H7 (cell line): ENCODE measurements at regions not wholly inside any gene's neighbourhood (a gene's known extent, or its start where the extent isn't known, plus 50 kb on each side); places are given as distances from the start of the nearest gene placed in this dataset.

Experiments used
- DNase-seq: peaks from one replicate; pipeline ENCODE4 v3.0.0; 2012
- H3K27me3 ChIP-seq: 2 replicates; pipeline ENCODE4 v1.6.0; 2011; ENCODE audit warnings: mild to moderate bottlenecking, low read length; ENCODE audit not compliant: control insufficient read depth, insufficient read depth
- H3K36me3 ChIP-seq: replicated peaks from 2 replicates; pipeline ENCODE4 v1.5.1; 2011; ENCODE audit warnings: low read length; ENCODE audit not compliant: control insufficient read depth, insufficient read depth
- H3K4me3 ChIP-seq: 2 replicates; pipeline ENCODE4 v1.5.1; 2011; ENCODE audit warnings: low read depth, mild to moderate bottlenecking, control low read depth, low read length, moderate library complexity; ENCODE audit not compliant: insufficient read depth

DNA sequence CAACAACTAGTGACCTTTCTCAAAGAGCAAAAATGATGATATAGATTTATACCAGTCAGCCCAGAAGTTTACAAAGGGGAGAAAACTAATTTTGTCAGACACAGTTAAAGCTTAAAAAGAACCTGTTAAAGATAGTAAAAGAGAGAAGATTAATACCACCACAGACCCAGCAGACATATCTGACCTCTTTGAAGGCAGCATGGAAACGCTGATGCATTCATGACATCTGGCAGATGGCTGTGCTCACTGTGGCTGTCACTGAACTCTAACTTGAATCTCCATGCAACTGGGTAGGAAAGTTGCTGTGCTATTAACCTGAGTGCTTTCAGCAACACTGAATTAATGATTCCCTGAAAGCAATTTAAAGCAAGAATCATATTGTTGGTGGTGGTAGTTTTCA is 159.8 kb upstream of the PRDM1 start:
- no peaks in the 10 kb centered on the region; the same call in 1 of the 2 replicates for H3K27me3 ChIP-seq
- DNase-seq, result no peak
- no peak overlapping the region for H3K4me3 ChIP-seq
- no peaks in the 10 kb centered on the region for H3K36me3 ChIP-seq

- DNase-seq, result no peak
- Histone ChIP-seq H3K4me3 (no peak overlapping the region), H3K36me3 (no peaks in the 10 kb centered on the region)
Measured at GRCh38 chr6:105925706-105926105, 160.4 kb upstream of the PRDM1 start.

GRCh38 chr6:105921781-105922180 is 164.4 kb upstream of the PRDM1 start:
- H3K27me3 ChIP-seq, result no peaks in the 10 kb centered on the region; the same call in 1 of the 2 replicates
- no peaks in the 10 kb centered on the region for H3K36me3 ChIP-seq
- no peak overlapping the region for H3K4me3 ChIP-seq
- DNase-seq, result no peak

More at GRCh38 chr6:105925706-105926105, 160.4 kb upstream of the PRDM1 start:
- H3K27me3 ChIP-seq, result no peaks in the 10 kb centered on the region; the same call in 1 of the 2 replicates

DNA sequence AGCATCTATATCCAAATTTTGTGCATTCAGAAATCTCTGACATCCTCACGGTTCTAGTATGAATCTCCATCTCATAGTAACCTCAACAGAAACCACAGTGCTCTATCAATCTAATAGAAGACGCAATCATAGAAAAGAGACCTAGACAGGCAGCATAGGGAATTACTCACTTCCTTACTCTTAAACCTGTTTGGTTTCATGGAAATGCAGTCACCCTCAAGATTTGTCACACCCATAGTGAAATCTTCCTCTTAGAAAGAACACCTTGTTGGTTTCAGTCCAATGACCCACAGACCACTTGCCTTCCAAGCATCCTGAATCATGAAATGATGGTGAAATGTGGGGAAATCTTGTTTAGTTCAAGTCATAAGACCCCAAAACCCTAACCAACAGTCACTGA is 166.1 kb upstream of the PRDM1 start:
- H3K36me3 ChIP-seq, result no peaks in the 10 kb centered on the region
- H3K4me3 ChIP-seq, result no peak overlapping the region
- no peaks in the 10 kb centered on the region for H3K27me3 ChIP-seq
- DNase-seq, result no peak

DNA sequence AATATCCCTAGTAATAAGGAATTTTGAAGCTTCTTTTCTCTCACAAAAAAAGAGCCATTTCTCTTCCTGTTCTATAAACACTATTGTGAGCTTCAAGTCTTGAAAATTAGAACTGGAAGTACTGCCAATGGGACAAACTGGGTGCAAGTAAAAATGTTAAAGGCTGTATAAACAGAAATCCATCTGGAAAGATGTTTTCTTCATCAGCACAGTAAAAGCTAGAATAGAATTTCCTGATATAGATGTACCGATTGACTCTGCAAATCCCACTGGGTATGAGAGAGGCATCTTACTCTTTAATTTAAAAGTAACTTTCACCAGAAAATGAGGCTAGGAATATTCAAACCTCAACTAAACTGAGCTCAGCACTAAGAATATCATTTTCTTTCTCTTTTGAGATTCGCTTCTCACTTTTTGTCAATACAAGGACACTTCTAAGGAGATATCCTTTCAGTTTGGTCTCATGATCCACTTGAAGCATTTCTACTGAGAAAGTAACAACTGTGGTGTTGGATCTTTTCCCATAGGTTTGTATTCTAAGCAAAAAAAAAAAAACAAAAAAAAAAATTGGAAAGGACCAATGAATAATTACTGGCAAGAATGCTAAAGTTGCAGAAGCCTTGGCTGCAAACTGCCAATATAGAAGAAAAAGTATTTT is 169.0 kb upstream of the PRDM1 start:
- H3K27me3 ChIP-seq, result no peaks in the 10 kb centered on the region
- DNase-seq, result no peak
- H3K4me3 ChIP-seq, result no peak overlapping the region
- no peaks in the 10 kb centered on the region for H3K36me3 ChIP-seq

DNA sequence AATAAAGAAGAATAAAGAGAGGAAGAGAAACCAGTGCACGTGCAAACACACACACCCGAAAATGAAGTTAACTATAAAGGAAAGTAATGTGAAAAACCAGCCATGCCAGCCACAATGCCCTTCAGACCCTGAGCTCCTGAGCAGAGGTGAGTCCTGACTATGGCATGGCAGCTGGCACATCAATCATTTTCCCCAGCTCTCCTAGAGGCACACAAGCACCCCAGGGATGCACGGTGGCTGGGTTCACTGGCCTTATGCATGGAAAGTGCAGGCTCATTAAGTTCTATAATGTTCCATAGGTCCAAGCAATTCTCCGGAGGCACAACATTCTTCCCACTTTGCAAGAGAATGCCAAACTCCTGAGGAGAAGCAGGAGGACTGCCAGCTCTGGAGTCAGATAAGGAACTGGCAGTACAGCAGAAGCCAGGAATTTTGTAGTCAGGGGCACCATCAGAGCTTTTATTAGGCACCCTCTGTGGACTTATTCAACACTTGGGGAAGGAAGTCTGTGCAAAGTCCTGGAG is 175.0 kb upstream of the PRDM1 start:
- no peak for DNase-seq
- Histone ChIP-seq H3K4me3 (no peak overlapping the region), H3K27me3 (no peaks in the 10 kb centered on the region), H3K36me3 (no peaks in the 10 kb centered on the region)

- H3K4me3 ChIP-seq, result no peak overlapping the region
- H3K27me3 ChIP-seq, result no peaks in the 10 kb centered on the region
- no peak for DNase-seq
- H3K36me3 ChIP-seq, result no peaks in the 10 kb centered on the region
Measured at GRCh38 chr6:105909106-105909505, 177.0 kb upstream of the PRDM1 start.

DNA sequence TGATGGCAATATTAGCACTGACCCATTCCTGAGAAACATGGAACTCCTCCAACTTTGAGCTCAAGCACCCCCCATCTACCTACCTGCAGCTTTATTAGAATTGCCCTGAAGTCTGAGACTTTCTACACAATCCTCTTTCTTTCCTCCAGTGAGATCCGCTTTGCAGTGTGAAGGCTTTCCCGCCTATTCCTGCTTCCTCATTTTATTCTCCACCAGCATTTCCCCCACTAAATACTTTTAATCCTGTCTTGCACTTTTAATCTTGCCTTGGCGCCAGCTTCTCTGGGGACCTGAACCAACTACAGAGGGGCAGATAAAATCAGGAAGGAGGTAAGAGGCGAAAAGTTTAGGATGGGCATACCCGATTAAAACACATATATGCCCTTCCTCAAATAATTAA is 178.1 kb upstream of the PRDM1 start:
- DNase-seq, result no peak
- Histone ChIP-seq H3K4me3 (no peak overlapping the region), H3K36me3 (no peaks in the 10 kb centered on the region)

GRCh38 chr6:105907301-105907700 is 178.8 kb upstream of the PRDM1 start:
- DNase-seq, result no peak
- Histone ChIP-seq H3K36me3 (no peaks in the 10 kb centered on the region), H3K4me3 (no peak overlapping the region), H3K27me3 (no peaks in the 10 kb centered on the region)

More for the DNA sequence above, 178.1 kb upstream of the PRDM1 start:
- no peaks in the 10 kb centered on the region for H3K27me3 ChIP-seq

DNA sequence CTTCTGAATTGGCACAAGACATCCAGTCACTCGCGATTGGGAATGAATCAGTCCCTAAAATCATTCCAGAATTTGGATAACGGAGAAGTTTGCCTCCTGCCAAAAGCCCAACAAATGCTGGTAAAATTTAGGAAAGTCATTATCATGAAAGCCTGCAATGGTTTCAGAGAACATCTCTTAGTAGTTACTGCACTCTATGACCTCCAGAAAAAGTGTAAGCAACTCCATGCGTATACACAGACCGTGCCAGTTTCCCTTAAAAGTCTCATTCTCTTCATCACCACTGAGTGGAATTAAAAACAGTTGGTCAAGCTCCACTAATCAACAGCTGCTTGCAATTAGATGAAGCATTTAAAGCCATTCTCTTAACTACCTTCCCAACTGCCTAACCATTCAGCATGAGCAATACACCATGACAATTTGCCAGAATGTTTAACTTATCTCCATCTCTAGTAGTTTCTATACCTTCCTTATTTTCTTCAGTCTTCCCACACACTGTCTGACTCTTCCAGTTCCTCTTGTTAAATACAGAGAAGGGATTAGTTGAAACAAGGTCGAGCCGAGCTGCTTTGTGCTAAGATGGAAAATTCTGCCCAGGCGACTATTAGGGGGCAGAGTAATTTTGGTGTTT is 183.6 kb upstream of the PRDM1 start:
- Histone ChIP-seq H3K36me3 (no peaks in the 10 kb centered on the region), H3K27me3 (no peaks in the 10 kb centered on the region), H3K4me3 (no peak overlapping the region)
- DNase-seq, result no peak

DNA sequence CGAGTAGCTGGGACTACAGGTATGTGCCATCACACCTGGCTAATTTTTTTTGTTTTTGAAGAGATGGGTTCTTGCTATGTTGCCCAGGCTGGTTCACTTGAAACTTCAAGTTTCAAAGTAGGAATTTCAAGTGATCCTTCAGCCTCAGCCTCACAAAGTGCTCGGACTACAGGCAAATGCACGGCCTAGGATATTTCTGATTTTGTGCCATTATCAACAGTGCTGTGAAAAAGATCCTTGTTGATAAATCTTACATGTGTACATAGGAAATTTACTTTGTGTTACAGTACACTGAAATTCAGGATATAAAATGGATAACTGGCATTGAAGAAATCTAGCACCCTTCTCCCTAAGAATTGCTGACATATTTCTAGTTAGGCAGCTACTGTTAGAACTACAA is 184.6 kb upstream of the PRDM1 start:
- Histone ChIP-seq H3K27me3 (no peaks in the 10 kb centered on the region), H3K36me3 (no peaks in the 10 kb centered on the region), H3K4me3 (no peak overlapping the region)
- no peak for DNase-seq

DNA sequence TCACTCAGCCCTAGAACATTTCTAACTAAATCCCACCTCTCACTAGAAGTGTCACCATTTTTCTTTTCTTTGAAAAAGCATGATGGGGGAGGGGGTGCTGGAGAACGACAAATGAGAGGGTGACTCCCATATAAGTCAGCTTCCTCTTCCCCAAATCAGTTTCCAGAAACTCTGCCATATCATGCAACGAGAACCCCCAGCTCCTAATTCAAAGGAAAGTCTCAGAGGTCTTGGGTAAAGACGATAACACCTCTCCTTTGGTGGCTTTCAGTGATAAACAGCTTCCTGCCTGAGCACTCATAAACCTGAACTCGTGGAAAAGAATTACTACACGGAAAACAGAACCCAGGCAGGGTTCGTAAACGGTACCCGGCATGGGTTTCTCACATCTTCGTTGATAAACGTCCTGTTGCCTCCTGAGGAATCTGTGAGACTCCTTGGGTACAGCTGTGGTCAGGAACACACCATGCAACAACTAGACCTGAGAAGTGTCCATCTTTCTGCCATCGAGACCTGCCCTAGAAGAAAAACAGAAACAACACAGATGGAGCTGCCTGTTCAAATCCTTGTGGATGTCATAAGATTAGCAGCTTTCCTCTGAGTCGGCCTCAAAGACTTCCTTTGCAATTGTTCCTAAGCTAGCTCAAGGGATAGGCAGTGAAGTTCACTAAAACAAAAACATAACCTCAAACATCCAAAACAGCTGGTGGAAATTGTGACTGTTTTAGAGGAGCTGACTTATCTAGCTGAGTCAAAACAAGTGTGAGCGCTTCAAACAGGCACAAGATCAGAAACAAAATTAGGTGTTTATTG is 185.8 kb upstream of the PRDM1 start:
- no peaks in the 10 kb centered on the region for H3K36me3 ChIP-seq
- DNase-seq, result no peak
- no peaks in the 10 kb centered on the region for H3K27me3 ChIP-seq
- no peak overlapping the region for H3K4me3 ChIP-seq

GRCh38 chr6:105898286-105898685 is 187.8 kb upstream of the PRDM1 start:
- no peak for DNase-seq
- Histone ChIP-seq H3K36me3 (no peaks in the 10 kb centered on the region), H3K4me3 (no peak overlapping the region), H3K27me3 (no peaks in the 10 kb centered on the region)

- H3K27me3 ChIP-seq, result no peaks in the 10 kb centered on the region
- no peaks in the 10 kb centered on the region for H3K36me3 ChIP-seq
- H3K4me3 ChIP-seq, result no peak overlapping the region
- DNase-seq, result no peak
Measured at GRCh38 chr6:105897131-105897530, 189.0 kb upstream of the PRDM1 start.

DNA sequence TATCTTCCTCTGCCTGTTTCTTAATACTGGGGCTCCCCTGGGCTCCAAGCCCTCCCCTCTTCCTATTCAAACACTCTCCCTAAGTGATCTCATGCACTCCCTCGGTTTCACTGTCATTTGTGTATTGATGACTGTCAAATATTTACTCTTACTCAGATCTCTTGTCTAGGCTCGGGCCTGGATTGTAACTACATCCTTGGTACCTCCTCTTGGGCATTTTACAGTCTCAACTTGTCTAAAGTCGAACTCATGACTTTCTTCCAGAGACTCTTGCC is 189.4 kb upstream of the PRDM1 start:
- H3K4me3 ChIP-seq, result no peak overlapping the region
- DNase-seq, result no peak
- no peaks in the 10 kb centered on the region for H3K36me3 ChIP-seq
- H3K27me3 ChIP-seq, result no peaks in the 10 kb centered on the region
